Bronchial epithelial cell (primary cell): ENCODE measurements at regions not wholly inside any gene's neighbourhood (a gene's known extent, or its start where the extent isn't known, plus 50 kb on each side); places are given as distances from the start of the nearest gene placed in this dataset.

Experiments used
- DNase-seq: peaks from one replicate; pipeline ENCODE4 v3.0.0-alpha.2; 2010; ENCODE audit warnings: low read depth
- FAIRE-seq: peaks from 2 replicates; lab custom pipeline; 2011; peaks lifted over from hg19 to GRCh38; lab: Jason Lieb, UNC
- H3K27me3 ChIP-seq: 2 replicates; pipeline ENCODE4 v1.5.1; 2011; ENCODE audit warnings: low read length; ENCODE audit not compliant: control insufficient read depth, insufficient read depth
- H3K36me3 ChIP-seq: 2 replicates; pipeline ENCODE4 v1.5.1; 2011; ENCODE audit warnings: low read length; ENCODE audit not compliant: control insufficient read depth, insufficient read depth
- H3K4me3 ChIP-seq: 2 replicates; pipeline ENCODE4 v1.5.1; 2011; ENCODE audit warnings: mild to moderate bottlenecking, low read depth, low read length, control low read depth
- TF ChIP-seq, protein P1 (sequence below): IDR thresholded peaks from 2 replicates; pipeline ENCODE4 v1.5.1; 2011; ENCODE audit warnings: mild to moderate bottlenecking, moderate library complexity, low read length, control low read depth, inconsistent platforms; ENCODE audit not compliant: insufficient read depth, severe bottlenecking

DNA sequence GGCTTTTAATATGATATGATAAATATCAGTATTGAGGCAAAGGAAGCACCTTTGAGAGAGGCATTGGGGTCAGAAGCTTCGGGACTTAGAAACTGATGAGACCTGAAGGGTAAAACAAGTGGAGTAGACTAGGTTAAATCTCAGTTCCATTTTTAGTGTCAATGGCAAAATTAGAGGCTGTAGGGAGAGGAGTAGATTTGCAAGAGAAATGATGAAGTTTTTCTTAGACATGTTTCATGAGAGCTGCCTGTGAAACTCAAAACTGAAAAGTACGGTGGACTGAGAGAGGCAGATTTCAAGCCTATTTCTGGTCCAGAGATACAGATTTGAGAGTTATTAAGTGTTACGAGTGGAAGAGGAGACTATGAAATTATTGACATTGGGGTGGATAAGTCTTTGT is 278.5 kb downstream of the TAF11L14 start:
- Histone ChIP-seq H3K36me3 (no peaks in the 10 kb centered on the region), H3K27me3 (peaks cover 5% of the 10 kb centered on the region), H3K4me3 (no peak overlapping the region)
- no peak for DNase-seq
- TF ChIP-seq, protein P1, sequence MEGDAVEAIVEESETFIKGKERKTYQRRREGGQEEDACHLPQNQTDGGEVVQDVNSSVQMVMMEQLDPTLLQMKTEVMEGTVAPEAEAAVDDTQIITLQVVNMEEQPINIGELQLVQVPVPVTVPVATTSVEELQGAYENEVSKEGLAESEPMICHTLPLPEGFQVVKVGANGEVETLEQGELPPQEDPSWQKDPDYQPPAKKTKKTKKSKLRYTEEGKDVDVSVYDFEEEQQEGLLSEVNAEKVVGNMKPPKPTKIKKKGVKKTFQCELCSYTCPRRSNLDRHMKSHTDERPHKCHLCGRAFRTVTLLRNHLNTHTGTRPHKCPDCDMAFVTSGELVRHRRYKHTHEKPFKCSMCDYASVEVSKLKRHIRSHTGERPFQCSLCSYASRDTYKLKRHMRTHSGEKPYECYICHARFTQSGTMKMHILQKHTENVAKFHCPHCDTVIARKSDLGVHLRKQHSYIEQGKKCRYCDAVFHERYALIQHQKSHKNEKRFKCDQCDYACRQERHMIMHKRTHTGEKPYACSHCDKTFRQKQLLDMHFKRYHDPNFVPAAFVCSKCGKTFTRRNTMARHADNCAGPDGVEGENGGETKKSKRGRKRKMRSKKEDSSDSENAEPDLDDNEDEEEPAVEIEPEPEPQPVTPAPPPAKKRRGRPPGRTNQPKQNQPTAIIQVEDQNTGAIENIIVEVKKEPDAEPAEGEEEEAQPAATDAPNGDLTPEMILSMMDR, result no peak
- no peak for FAIRE-seq

DNA sequence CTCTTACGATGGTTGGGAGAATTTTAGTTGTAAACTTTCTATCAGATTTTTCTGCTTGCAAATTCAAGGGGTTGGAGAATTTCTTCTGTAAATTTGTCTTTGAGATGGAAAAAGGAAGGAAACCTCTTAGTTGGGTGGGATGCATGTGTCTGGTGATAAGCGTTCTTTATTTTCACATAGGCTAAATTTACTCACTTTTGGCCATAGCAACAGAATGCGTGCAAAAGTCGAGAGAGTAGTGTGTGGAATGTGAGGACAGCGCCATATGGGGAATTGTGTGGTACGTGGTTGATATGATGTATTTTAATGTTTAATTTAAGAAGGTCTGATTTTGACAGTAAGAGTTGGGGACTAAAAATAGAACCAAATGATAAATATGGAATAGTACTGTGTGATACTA is 282.2 kb downstream of the TAF11L14 start:
- Histone ChIP-seq H3K4me3 (no peak overlapping the region), H3K36me3 (no peaks in the 10 kb centered on the region), H3K27me3 (peaks cover 5% of the 10 kb centered on the region)
- TF ChIP-seq, protein P1, result no peak
- FAIRE-seq (no peak), DNase-seq (no peak)

DNA sequence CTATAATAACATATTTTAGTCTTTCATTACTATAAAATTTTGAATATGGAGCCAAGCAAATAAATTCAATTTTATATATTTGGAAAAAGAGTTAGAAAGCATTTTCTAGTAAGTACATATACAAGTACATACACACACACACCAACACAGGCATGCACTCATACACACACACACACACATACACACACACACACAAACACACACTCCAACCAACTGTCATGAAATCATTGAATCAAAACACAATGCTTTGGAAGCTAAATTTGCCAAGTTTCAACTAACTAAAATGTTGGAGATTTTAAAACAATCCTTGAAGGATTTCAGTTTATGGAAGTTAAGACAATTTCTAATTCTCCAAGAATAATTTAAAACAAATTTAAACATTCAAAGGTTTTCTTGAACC is 283.2 kb downstream of the TAF11L14 start:
- Histone ChIP-seq H3K27me3 (peaks cover 5% of the 10 kb centered on the region), H3K36me3 (no peaks in the 10 kb centered on the region), H3K4me3 (no peak overlapping the region)
- no peak for DNase-seq
- no peak for FAIRE-seq
- TF ChIP-seq, protein P1, result no peak

DNA sequence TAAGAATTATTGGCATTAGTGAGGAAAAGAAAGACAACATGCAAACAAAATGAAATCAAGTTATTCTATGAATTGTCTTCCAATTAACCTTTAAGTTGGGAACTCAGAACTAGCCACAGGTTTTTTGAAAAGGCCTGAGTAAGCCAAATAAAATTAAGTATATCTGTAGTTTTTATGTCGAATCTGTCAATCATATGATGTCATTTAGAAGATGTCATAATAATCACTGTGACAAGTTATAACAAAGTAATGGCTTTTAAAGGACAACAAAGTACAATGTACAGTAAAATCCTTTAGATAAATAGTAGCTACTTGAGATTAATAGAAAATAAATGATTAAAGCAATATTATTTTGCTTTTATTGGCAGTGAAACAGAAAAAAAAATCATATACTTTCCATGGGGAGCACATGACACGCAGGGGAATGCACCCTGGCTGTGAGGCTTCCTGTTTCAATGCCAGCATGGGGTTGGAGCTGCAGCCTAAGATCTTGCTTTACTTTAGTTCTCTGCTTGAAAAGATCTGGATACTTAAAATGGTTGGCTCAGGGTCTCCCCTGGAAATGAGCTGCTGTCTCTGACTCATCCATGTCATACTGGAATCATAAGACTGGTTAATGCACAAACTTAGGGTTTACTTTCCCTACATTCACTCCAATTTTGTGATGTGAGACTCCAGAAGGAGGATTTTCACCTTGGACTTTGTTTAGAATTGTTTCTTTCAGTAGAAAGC is 284.3 kb downstream of the TAF11L14 start:
- no peak overlapping the region for H3K4me3 ChIP-seq
- H3K36me3 ChIP-seq, result no peaks in the 10 kb centered on the region
- DNase-seq (peak; percentile 29), FAIRE-seq (no peak)
- no peaks in the 10 kb centered on the region for H3K27me3 ChIP-seq
- TF ChIP-seq, protein P1, result no peak

DNA sequence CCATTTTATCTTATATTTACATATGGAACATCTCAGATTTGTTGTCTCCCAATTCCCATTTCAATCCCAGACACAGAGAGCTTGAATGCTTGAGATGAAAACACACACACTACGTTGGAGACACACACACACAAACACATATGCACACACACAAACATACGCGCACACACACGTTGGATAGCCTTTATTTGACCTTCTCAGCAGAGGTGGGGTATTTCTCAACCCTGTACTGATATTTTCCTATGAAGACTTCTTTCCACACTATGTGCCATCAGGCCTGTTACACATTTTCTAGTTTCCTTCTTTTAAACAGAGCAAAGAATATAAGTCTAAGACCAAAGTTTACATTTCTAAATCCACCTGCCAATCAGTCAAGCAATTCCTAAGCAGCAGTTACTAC is 291.0 kb downstream of the TAF11L14 start:
- Histone ChIP-seq H3K36me3 (no peaks in the 10 kb centered on the region), H3K27me3 (no peaks in the 10 kb centered on the region), H3K4me3 (no peak overlapping the region)
- DNase-seq (no peak), FAIRE-seq (no peak)
- TF ChIP-seq, protein P1, result no peak

DNA sequence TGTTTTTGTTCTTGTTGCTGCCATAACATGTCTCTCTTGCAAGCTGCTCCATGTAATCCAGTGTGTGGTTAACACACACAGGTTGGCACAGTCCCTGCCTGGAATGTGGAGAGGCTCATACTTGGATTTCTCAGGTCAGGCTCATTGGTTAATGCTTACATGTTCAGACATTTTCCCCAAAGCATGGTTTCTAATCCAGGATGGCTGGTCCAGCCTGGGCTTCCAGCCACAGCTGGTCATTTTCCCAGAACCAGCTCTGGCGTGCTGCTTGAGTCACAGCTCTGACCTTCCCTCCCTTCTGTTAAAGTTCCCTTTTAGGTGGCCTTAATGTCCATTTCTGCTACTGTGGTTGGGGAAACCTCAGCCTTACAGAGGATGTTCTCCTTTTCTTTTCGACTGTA is 294.3 kb downstream of the TAF11L14 start:
- no peaks in the 10 kb centered on the region for H3K36me3 ChIP-seq
- TF ChIP-seq, protein P1, result no peak
- FAIRE-seq (no peak), DNase-seq (peak; percentile 98)
- no peak overlapping the region for H3K4me3 ChIP-seq
- H3K27me3 ChIP-seq, result no peaks in the 10 kb centered on the region
